ENCODE measurements at regions not wholly inside any gene's neighbourhood (a gene's known extent, or its start where the extent isn't known, plus 50 kb on each side); places are given as distances from the start of the nearest gene placed in this dataset.

- TF ChIP-seq CTCF (IDR thresholded peaks at IDR 0.05): no peak
- no peak for TF ChIP-seq ZFX (IDR thresholded peaks at IDR 0.05; ENCODE audit: borderline replicate concordance)
Measured at GRCh38 chr15:81914333-81914732, 131.5 kb downstream of the MEX3B start.
